ENCODE measurements at regions not wholly inside any gene's neighbourhood (a gene's known extent, or its start where the extent isn't known, plus 50 kb on each side); places are given as distances from the start of the nearest gene placed in this dataset.

DNA sequence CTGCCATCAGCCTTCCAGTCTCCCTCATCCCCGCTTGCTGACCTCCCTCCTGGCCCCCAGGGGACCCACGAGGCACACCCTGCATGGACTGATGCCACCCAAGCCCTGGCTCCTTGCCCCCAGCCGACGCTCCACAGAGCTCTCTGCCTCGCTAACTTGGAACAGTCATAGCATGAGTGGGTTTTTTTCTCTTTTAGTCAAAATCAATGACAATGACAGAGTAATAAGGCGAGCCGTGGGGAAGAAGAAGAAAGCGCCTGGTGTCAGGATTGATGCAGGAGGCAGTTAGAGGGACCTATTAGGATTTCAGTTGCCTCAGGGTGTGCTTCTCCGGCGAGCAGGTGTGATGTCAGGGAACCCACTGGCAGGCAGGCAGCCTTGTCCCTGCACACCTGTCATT lies 176.3 kb upstream of the TNRC6C start:
- Mint-ChIP-seq H3K27me3 (no peaks in the 10 kb centered on the region), H3K36me3 (no peaks in the 10 kb centered on the region), H3K4me1 (ENCODE audit: low read depth in 2 of 2) (peaks cover 28 to 35% of the 10 kb centered on the region in 2 donors), H3K27ac (peak overlapping the region in 1 of 2 donors; percentile 32), H3K9me3 (no peaks in the 10 kb centered on the region), H3K4me3 (peak overlapping the region; percentile 38)
- ATAC-seq (peak in 1 of 2 donors; percentile 31), DNase-seq (ENCODE audit: low spot score) (no peak)

GRCh38 chr17:77782611-77783010 lies 175.9 kb upstream of the TNRC6C start:
- Mint-ChIP-seq H3K9me3 (no peaks in the 10 kb centered on the region), H3K4me3 (peak overlapping the region; percentile 38), H3K36me3 (no peaks in the 10 kb centered on the region), H3K27me3 (peaks cover 0 to 1% of the 10 kb centered on the region in 2 donors), H3K4me1 (ENCODE audit: low read depth in 2 of 2) (peaks cover 30 to 37% of the 10 kb centered on the region in 2 donors), H3K27ac (peak overlapping the region in 1 of 2 donors; percentile 32)
- DNase-seq (ENCODE audit: low spot score) = no peak
- no peak for ATAC-seq

- DNase-seq (ENCODE audit: low spot score) (peak; percentile 80), ATAC-seq (peak; percentile 90 to 92)
- Mint-ChIP-seq H3K36me3 (no peaks in the 10 kb centered on the region), H3K4me1 (ENCODE audit: low read depth in 2 of 2) (peaks cover 28 to 36% of the 10 kb centered on the region in 2 donors), H3K9me3 (no peaks in the 10 kb centered on the region), H3K27ac (peak overlapping the region; percentile 76 to 85), H3K27me3 (peaks cover 0 to 4% of the 10 kb centered on the region in 2 donors), H3K4me3 (peak overlapping the region; percentile 80)
Observed at GRCh38 chr17:77783991-77784820, 174.3 kb upstream of the TNRC6C start.

DNA sequence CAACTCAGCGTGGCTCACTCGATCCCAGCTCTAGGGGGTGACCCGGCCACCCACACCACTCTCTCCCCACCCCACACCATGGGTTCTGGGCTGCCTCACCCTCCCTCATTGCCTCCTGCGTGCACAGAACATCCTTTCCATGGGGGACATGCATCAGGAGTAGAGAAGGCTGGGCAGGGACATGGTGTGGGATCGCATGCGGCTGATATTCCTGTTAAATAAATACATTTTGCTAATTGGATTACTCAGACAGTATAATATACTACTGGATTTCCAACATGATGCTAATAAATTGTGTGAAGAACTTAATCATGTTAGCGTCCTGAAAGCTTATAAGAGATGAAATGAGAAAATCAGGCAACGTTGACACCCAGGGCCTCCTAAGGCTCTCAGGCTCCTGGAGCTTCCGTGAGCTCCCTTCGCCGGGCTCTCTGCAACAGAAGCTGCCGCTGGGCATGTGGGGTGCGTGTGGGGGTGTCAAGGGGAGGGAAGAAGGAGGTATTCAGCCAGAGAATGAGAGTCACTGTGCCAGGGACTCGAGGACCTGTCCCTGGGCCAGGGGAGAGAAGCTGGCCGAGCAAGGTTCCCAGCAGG lies 173.1 kb upstream of the TNRC6C start:
- H3K9me3 Mint-ChIP-seq = no peaks in the 10 kb centered on the region
- ATAC-seq (no peak), DNase-seq (ENCODE audit: low spot score) (no peak)
- no peak overlapping the region for H3K27ac Mint-ChIP-seq
- peaks cover 0 to 9% of the 10 kb centered on the region in 2 donors for H3K27me3 Mint-ChIP-seq
- H3K36me3 Mint-ChIP-seq = no peaks in the 10 kb centered on the region
- no peak overlapping the region for H3K4me3 Mint-ChIP-seq
- H3K4me1 Mint-ChIP-seq (ENCODE audit: low read depth in 2 of 2) = peaks cover 28 to 36% of the 10 kb centered on the region in 2 donors

- H3K27ac Mint-ChIP-seq = no peak overlapping the region
- no peaks in the 10 kb centered on the region for H3K36me3 Mint-ChIP-seq
- H3K4me1 Mint-ChIP-seq (ENCODE audit: low read depth in 2 of 2) = peaks cover 28 to 36% of the 10 kb centered on the region in 2 donors
- no peak overlapping the region for H3K4me3 Mint-ChIP-seq
- no peak for ATAC-seq
- H3K27me3 Mint-ChIP-seq = peaks cover 0 to 9% of the 10 kb centered on the region in 2 donors
- no peak for DNase-seq (ENCODE audit: low spot score)
- H3K9me3 Mint-ChIP-seq = no peaks in the 10 kb centered on the region
Observed at GRCh38 chr17:77786090-77786489, 172.4 kb upstream of the TNRC6C start.

- Mint-ChIP-seq H3K36me3 (no peaks in the 10 kb centered on the region), H3K27ac (no peak overlapping the region), H3K4me1 (ENCODE audit: low read depth in 2 of 2) (peaks cover 28 to 35% of the 10 kb centered on the region in 2 donors), H3K27me3 (peaks cover 0 to 9% of the 10 kb centered on the region in 2 donors), H3K4me3 (no peak overlapping the region), H3K9me3 (no peaks in the 10 kb centered on the region)
- DNase-seq (ENCODE audit: low spot score) = no peak
- no peak for ATAC-seq
Observed at GRCh38 chr17:77786740-77787505, 171.6 kb upstream of the TNRC6C start.

GRCh38 chr17:77790143-77790829 lies 168.2 kb upstream of the TNRC6C start:
- ATAC-seq (no peak), DNase-seq (ENCODE audit: low spot score) (no peak)
- H3K27ac Mint-ChIP-seq = no peak overlapping the region
- no peaks in the 10 kb centered on the region for H3K9me3 Mint-ChIP-seq
- peaks cover 0 to 15% of the 10 kb centered on the region in 2 donors for H3K27me3 Mint-ChIP-seq
- no peak overlapping the region for H3K4me3 Mint-ChIP-seq
- H3K4me1 Mint-ChIP-seq (ENCODE audit: low read depth in 2 of 2) = peaks cover 14 to 19% of the 10 kb centered on the region in 2 donors
- H3K36me3 Mint-ChIP-seq = no peaks in the 10 kb centered on the region

DNA sequence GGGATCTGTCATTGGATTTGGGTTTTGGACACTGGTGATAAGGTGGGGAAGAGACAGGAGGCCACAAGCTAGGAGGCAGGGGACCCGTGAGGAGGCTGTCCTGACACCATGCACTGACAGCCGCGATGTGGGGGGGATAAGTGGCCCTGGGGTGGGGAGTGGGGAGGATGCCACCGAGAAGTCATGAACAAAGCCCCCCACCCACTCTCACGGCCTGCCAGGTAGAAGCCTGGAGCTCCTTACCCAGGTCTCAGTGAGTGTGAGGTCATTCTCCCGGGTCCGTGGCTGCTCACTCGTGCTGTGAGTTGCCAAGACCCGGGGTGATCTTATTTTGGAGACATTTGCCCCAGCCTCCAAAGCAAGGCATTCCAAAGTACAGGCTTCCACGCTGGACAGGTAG lies 165.9 kb upstream of the TNRC6C start:
- H3K27ac Mint-ChIP-seq = no peak overlapping the region
- ATAC-seq (no peak), DNase-seq (ENCODE audit: low spot score) (no peak)
- no peaks in the 10 kb centered on the region for H3K36me3 Mint-ChIP-seq
- H3K4me1 Mint-ChIP-seq (ENCODE audit: low read depth in 2 of 2) = peaks cover 10 to 12% of the 10 kb centered on the region in 2 donors
- no peaks in the 10 kb centered on the region for H3K9me3 Mint-ChIP-seq
- H3K27me3 Mint-ChIP-seq = peaks cover 0 to 15% of the 10 kb centered on the region in 2 donors
- no peak overlapping the region for H3K4me3 Mint-ChIP-seq

DNA sequence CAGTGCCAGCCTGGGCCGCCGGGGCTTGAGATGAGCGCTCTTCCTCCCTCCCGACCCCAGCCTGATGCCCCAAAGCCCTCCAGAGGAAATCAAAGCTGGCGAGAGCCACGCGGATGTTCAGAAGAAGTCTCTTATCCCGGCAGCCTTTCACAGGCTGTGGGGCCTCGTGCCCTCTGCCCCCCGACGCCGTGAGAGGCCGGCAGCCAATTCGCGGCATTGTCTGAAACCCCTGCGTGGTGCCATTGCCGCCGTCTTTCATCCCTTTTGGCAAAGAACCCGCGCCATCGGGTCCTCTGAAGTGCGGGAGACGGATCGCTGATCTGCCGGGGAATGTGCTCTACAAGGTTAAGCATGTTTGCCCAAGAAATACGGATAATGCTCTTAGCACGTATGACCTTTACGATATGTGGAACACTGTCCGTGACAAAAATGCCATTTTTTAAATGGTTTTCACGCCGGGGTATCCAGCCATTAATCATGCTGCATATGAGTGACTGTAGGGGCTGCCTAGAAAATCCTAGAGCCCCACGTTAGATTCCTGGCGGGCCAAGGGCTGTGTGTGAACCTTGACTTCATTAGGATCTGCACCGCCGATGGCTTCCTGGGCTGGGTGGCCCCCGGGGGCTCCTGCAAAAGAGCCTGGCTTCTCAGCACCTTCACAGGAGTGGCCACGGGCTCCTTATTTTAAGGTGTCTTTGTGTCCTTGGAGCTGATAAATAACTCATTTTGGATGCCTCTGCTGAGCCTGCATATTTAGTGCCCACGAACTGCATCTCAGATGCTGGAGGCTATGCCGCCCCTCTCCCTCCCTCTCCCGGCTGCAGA lies 165.1 kb upstream of the TNRC6C start:
- DNase-seq (ENCODE audit: low spot score) (no peak), ATAC-seq (no peak)
- H3K4me3 Mint-ChIP-seq = no peak overlapping the region
- peaks cover 0 to 13% of the 10 kb centered on the region in 2 donors for H3K27me3 Mint-ChIP-seq
- H3K4me1 Mint-ChIP-seq (ENCODE audit: low read depth in 2 of 2) = peaks cover 8 to 9% of the 10 kb centered on the region in 2 donors
- H3K36me3 Mint-ChIP-seq = no peaks in the 10 kb centered on the region
- H3K27ac Mint-ChIP-seq = no peak overlapping the region
- no peaks in the 10 kb centered on the region for H3K9me3 Mint-ChIP-seq

- ATAC-seq = no peak
Observed at GRCh38 chr17:77793971-77794235, 164.6 kb upstream of the TNRC6C start.

GRCh38 chr17:77794846-77795245 lies 163.7 kb upstream of the TNRC6C start:
- Mint-ChIP-seq H3K27me3 (peaks cover 0 to 13% of the 10 kb centered on the region in 2 donors), H3K9me3 (no peaks in the 10 kb centered on the region), H3K4me3 (no peak overlapping the region), H3K27ac (no peak overlapping the region), H3K36me3 (no peaks in the 10 kb centered on the region), H3K4me1 (ENCODE audit: low read depth in 2 of 2) (peaks cover 8 to 9% of the 10 kb centered on the region in 2 donors)
- ATAC-seq (no peak), DNase-seq (ENCODE audit: low spot score) (no peak)

More at GRCh38 chr17:77793971-77794235, 164.6 kb upstream of the TNRC6C start:
- no peaks in the 10 kb centered on the region for H3K36me3 Mint-ChIP-seq
- H3K4me1 Mint-ChIP-seq (ENCODE audit: low read depth in 2 of 2) = peaks cover 8 to 9% of the 10 kb centered on the region in 2 donors
- H3K27me3 Mint-ChIP-seq = peaks cover 0 to 13% of the 10 kb centered on the region in 2 donors
- H3K9me3 Mint-ChIP-seq = no peaks in the 10 kb centered on the region
- no peak for DNase-seq (ENCODE audit: low spot score)
- no peak overlapping the region for H3K27ac Mint-ChIP-seq
- no peak overlapping the region for H3K4me3 Mint-ChIP-seq

DNA sequence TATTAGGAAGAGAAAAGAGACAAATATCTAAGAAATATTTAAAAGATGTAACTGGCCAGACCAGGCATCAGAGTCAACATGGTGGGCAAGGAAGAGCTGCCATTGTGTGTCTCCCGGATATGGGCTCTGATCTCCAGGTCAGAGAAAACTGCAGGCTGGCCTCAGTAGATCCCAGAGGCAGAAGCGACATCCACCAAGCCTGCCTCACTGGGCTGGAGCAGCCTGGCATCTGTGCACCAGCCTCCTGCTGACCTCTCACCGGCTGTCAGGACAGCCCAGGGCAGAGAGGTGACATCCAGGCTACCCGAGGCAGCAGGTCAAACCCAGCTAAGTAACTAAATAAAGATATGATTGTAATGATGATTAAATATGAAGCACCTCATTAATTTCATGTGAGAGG lies 162.8 kb upstream of the TNRC6C start:
- Mint-ChIP-seq H3K4me1 (ENCODE audit: low read depth in 2 of 2) (peaks cover 8 to 9% of the 10 kb centered on the region in 2 donors), H3K36me3 (no peaks in the 10 kb centered on the region), H3K27me3 (peaks cover under 1 to 8% of the 10 kb centered on the region in 2 donors), H3K27ac (no peak overlapping the region), H3K4me3 (no peak overlapping the region), H3K9me3 (no peaks in the 10 kb centered on the region)
- DNase-seq (ENCODE audit: low spot score) = no peak
- no peak for ATAC-seq
